Neural crest cell (in vitro differentiated cells): ENCODE measurements at regions not wholly inside any gene's neighbourhood (a gene's known extent, or its start where the extent isn't known, plus 50 kb on each side); places are given as distances from the start of the nearest gene placed in this dataset.

Source experiments
- DNase-seq: peaks from one replicate; pipeline ENCODE4 v3.0.0; 2021; ENCODE audit warnings: low read depth, mixed read lengths, low spot score
- H3K27ac Mint-ChIP-seq: one replicate; pipeline ENCODE4 v1.8.0; 2021; ENCODE audit warnings: mild to moderate bottlenecking, mixed read lengths; ENCODE audit not compliant: unreplicated experiment
- H3K27me3 Mint-ChIP-seq: 2 replicates; pipeline ENCODE4 v1.8.0; 2021; ENCODE audit warnings: low read depth, mild to moderate bottlenecking, mixed read lengths
- H3K36me3 Mint-ChIP-seq: 2 replicates; pipeline ENCODE4 v1.8.0; 2021; ENCODE audit warnings: low read depth, mild to moderate bottlenecking, mixed read lengths
- H3K4me1 Mint-ChIP-seq: 2 replicates; pipeline ENCODE4 v1.8.0; 2021; ENCODE audit warnings: mixed read lengths
- H3K4me3 Mint-ChIP-seq: one replicate; pipeline ENCODE4 v1.8.0; 2021; ENCODE audit warnings: mild to moderate bottlenecking, mixed read lengths
- H3K9me3 Mint-ChIP-seq: 2 replicates; pipeline ENCODE4 v1.8.0; 2021; ENCODE audit warnings: mixed read lengths
- CTCF ChIP-seq: fragments of 200-600 bp; sonication (generic); conservative IDR thresholded peaks from 2 replicates; pipeline ENCODE4 v1.5.0; 2021; ENCODE audit warnings: antibody characterized with exemption, mild to moderate bottlenecking

GRCh38 chr4:189202869-189203271, 737.8 kb upstream of the FRG1 start:
- Mint-ChIP-seq H3K9me3 (no peaks in the 10 kb centered on the region), H3K27me3 (peaks cover 5% of the 10 kb centered on the region), H3K36me3 (no peaks in the 10 kb centered on the region), H3K4me1 (peaks cover 11% of the 10 kb centered on the region), H3K27ac (peak overlapping the region; percentile 90), H3K4me3 (no peak overlapping the region)
- TF ChIP-seq CTCF = no peak
- DNase-seq = no peak

DNA sequence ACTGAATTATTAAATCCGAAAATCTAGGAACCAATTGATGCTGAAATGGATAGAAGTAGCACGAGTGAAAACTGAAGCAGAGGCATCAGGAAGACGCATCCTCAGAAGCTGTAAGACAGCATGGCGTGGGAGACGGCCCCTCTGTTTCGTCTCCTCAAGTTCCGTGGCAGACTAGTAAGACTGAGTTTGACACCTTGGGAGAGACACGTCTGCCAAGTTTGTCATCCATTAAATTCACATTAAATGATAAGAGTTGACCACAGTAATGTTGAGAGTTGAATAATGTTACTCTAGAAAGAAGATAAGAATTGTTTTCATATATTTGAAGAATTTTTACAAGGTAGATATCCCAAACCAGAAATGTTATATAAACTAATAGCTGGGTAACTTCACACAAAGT, 736.1 kb upstream of the FRG1 start:
- peaks cover 2% of the 10 kb centered on the region for H3K9me3 Mint-ChIP-seq
- no peak overlapping the region for H3K27ac Mint-ChIP-seq
- H3K4me1 Mint-ChIP-seq = peaks cover 15% of the 10 kb centered on the region
- no peak overlapping the region for H3K4me3 Mint-ChIP-seq
- H3K27me3 Mint-ChIP-seq = peaks cover 8% of the 10 kb centered on the region
- no peak for DNase-seq
- TF ChIP-seq CTCF = no peak
- no peaks in the 10 kb centered on the region for H3K36me3 Mint-ChIP-seq

- TF ChIP-seq CTCF = no peak
- peaks cover 2% of the 10 kb centered on the region for H3K9me3 Mint-ChIP-seq
- H3K27me3 Mint-ChIP-seq = peaks cover 8% of the 10 kb centered on the region
- no peak overlapping the region for H3K27ac Mint-ChIP-seq
- DNase-seq = no peak
- peaks cover 15% of the 10 kb centered on the region for H3K4me1 Mint-ChIP-seq
- H3K4me3 Mint-ChIP-seq = no peak overlapping the region
- no peaks in the 10 kb centered on the region for H3K36me3 Mint-ChIP-seq
These were observed 733.7 kb upstream of the FRG1 start for GRCh38 chr4:189206953-189207352.

DNA sequence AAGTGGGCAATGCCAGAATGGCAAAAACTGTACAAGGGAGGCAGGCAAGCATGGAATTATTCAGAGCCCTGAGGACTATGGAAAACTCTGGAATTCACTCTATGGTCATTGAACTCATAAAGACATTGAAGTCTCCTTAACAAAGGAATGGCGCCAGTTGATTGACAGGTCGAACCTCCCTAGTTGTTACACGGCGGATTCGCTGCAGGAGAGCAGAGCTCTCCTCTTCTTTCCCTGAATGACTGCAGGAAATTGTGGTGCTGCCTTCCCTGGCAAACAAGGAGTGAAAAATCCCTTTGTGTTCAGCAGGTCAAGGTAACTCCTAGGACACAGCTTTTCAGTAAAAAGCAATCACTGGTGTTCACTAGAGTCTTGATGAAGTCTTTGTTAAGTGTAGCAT, 732.8 kb upstream of the FRG1 start:
- peaks cover 2% of the 10 kb centered on the region for H3K9me3 Mint-ChIP-seq
- H3K4me3 Mint-ChIP-seq = no peak overlapping the region
- H3K36me3 Mint-ChIP-seq = no peaks in the 10 kb centered on the region
- H3K27ac Mint-ChIP-seq = no peak overlapping the region
- DNase-seq = no peak
- TF ChIP-seq CTCF = no peak
- H3K4me1 Mint-ChIP-seq = peaks cover 10% of the 10 kb centered on the region
- H3K27me3 Mint-ChIP-seq = peaks cover 8% of the 10 kb centered on the region

DNA sequence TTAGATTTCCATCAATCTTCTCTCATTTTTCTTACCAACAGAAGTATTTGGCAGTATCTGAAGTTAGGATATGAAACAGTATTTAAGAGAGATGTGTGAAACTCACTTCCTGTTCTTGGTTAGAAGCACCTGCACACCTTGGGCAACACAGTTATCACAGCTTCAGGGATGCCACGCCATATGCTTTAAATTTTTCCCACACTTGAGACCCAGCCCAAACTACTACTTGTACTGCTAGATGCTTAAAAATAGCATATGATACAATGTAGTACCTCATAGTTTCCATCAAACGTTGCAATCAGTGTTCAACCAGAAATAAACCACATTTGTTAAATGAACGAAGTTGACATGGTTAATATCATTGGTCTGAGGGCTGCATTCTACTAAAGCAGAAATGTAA, 725.1 kb upstream of the FRG1 start:
- no peak for TF ChIP-seq CTCF
- Mint-ChIP-seq H3K4me3 (no peak overlapping the region), H3K27ac (no peak overlapping the region), H3K4me1 (no peaks in the 10 kb centered on the region), H3K27me3 (no peaks in the 10 kb centered on the region), H3K36me3 (no peaks in the 10 kb centered on the region), H3K9me3 (no peaks in the 10 kb centered on the region)
- no peak for DNase-seq

DNA sequence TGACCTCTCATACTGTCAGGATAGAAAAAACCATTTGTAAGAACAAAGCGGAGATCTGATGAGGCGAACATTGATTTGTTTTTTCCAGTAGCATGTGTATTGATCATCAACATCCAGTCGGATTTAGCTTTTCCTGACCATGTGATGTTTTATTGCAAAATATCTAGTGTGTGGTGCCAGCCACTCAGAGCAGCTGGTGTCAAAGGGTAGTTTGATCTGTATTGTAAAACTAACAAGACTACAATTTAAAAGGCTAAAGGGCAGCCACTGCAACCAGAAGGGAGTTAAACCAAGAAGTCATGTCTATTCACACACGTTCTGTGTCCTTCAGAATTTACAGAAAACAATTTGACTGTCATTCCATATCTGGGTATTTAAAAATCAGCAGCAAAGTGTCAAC, 719.0 kb upstream of the FRG1 start:
- peaks cover 3% of the 10 kb centered on the region for H3K4me1 Mint-ChIP-seq
- H3K9me3 Mint-ChIP-seq = no peaks in the 10 kb centered on the region
- H3K27ac Mint-ChIP-seq = no peak overlapping the region
- no peaks in the 10 kb centered on the region for H3K27me3 Mint-ChIP-seq
- TF ChIP-seq CTCF = no peak
- H3K4me3 Mint-ChIP-seq = no peak overlapping the region
- no peak for DNase-seq
- H3K36me3 Mint-ChIP-seq = no peaks in the 10 kb centered on the region
